SJCRH30 (cell line): ENCODE measurements at regions not wholly inside any gene's neighbourhood (a gene's known extent, or its start where the extent isn't known, plus 50 kb on each side); places are given as distances from the start of the nearest gene placed in this dataset.

Experiments used
- DNase-seq, 2 experiments: peaks; one replicate each; pipeline ENCODE4 v3.0.0-alpha.2; 2015 to 2020
- H3K27ac ChIP-seq: fragments of 250-450 bp; sonication (Bioruptor Pico); 2 replicates; pipeline ENCODE4 v1.5.1; 2020; ENCODE audit warnings: mild to moderate bottlenecking, moderate library complexity
- H3K27me3 ChIP-seq: fragments of 250-450 bp; sonication (Bioruptor Pico); 2 replicates; pipeline ENCODE4 v1.5.1; 2020; ENCODE audit warnings: mild to moderate bottlenecking, moderate library complexity
- H3K36me3 ChIP-seq: fragments of 250-450 bp; sonication (Bioruptor Pico); 2 replicates; pipeline ENCODE4 v1.5.1; 2020; ENCODE audit warnings: mild to moderate bottlenecking, moderate library complexity
- H3K4me1 ChIP-seq: fragments of 250-450 bp; sonication (Bioruptor Pico); 2 replicates; pipeline ENCODE4 v1.5.1; 2020; ENCODE audit warnings: mild to moderate bottlenecking, moderate library complexity
- H3K4me3 ChIP-seq: fragments of 250-450 bp; sonication (Bioruptor Pico); 2 replicates; pipeline ENCODE4 v1.5.1; 2020; ENCODE audit warnings: mild to moderate bottlenecking, moderate library complexity
- H3K9me3 ChIP-seq: fragments of 250-450 bp; sonication (Bioruptor Pico); replicated peaks from 2 replicates; pipeline ENCODE4 v1.5.1; 2020; ENCODE audit warnings: mild to moderate bottlenecking, moderate library complexity

GRCh38 chr4:44916411-44916810, 190.1 kb upstream of the GNPDA2 start:
- peak in 1 of 2 experiments; percentile 11 for DNase-seq
- Histone ChIP-seq H3K4me3 (peak overlapping the region; percentile 22; the same call in 1 of the 2 replicates), H3K9me3 (no peaks in the 10 kb centered on the region), H3K27ac (no peak overlapping the region), H3K27me3 (no peaks in the 10 kb centered on the region), H3K4me1 (no peaks in the 10 kb centered on the region), H3K36me3 (no peaks in the 10 kb centered on the region)

- H3K27ac ChIP-seq: no peak overlapping the region
- no peaks in the 10 kb centered on the region for H3K4me1 ChIP-seq
- H3K36me3 ChIP-seq: no peaks in the 10 kb centered on the region
- DNase-seq: no peak
- H3K9me3 ChIP-seq: no peaks in the 10 kb centered on the region
- no peaks in the 10 kb centered on the region for H3K27me3 ChIP-seq
- H3K4me3 ChIP-seq: no peak overlapping the region
Observed at GRCh38 chr4:44914748-44915147, 188.4 kb upstream of the GNPDA2 start.

GRCh38 chr4:44914223-44914622, 187.9 kb upstream of the GNPDA2 start:
- H3K27ac ChIP-seq: no peak overlapping the region
- H3K27me3 ChIP-seq: no peaks in the 10 kb centered on the region
- H3K4me1 ChIP-seq: no peaks in the 10 kb centered on the region
- no peak overlapping the region for H3K4me3 ChIP-seq
- H3K36me3 ChIP-seq: no peaks in the 10 kb centered on the region
- H3K9me3 ChIP-seq: no peaks in the 10 kb centered on the region
- DNase-seq: no peak

- no peak overlapping the region for H3K27ac ChIP-seq
- no peaks in the 10 kb centered on the region for H3K27me3 ChIP-seq
- H3K36me3 ChIP-seq: no peaks in the 10 kb centered on the region
- H3K4me1 ChIP-seq: no peaks in the 10 kb centered on the region
- H3K9me3 ChIP-seq: no peaks in the 10 kb centered on the region
- DNase-seq: no peak
- no peak overlapping the region for H3K4me3 ChIP-seq
Observed at GRCh38 chr4:44912980-44913379, 186.6 kb upstream of the GNPDA2 start.

- Histone ChIP-seq H3K9me3 (no peaks in the 10 kb centered on the region), H3K27ac (no peak overlapping the region), H3K36me3 (no peaks in the 10 kb centered on the region), H3K27me3 (no peaks in the 10 kb centered on the region), H3K4me3 (no peak overlapping the region), H3K4me1 (no peaks in the 10 kb centered on the region)
- DNase-seq: no peak
Observed at GRCh38 chr4:44908565-44908964, 182.2 kb upstream of the GNPDA2 start.

GRCh38 chr4:44872246-44872645, 145.9 kb upstream of the GNPDA2 start:
- Histone ChIP-seq H3K4me1 (no peaks in the 10 kb centered on the region), H3K4me3 (no peak overlapping the region), H3K9me3 (no peaks in the 10 kb centered on the region), H3K27ac (no peak overlapping the region), H3K27me3 (no peaks in the 10 kb centered on the region), H3K36me3 (no peaks in the 10 kb centered on the region)
- no peak for DNase-seq

- H3K36me3 ChIP-seq: no peaks in the 10 kb centered on the region
- H3K9me3 ChIP-seq: no peaks in the 10 kb centered on the region
- no peaks in the 10 kb centered on the region for H3K27me3 ChIP-seq
- H3K4me1 ChIP-seq: no peaks in the 10 kb centered on the region
- no peak overlapping the region for H3K27ac ChIP-seq
- DNase-seq: no peak
- H3K4me3 ChIP-seq: no peak overlapping the region
Observed at GRCh38 chr4:44871133-44871532, 144.8 kb upstream of the GNPDA2 start.

GRCh38 chr4:44869985-44870384, 143.6 kb upstream of the GNPDA2 start:
- Histone ChIP-seq H3K4me3 (no peak overlapping the region), H3K27me3 (no peaks in the 10 kb centered on the region), H3K27ac (no peak overlapping the region), H3K9me3 (no peaks in the 10 kb centered on the region), H3K4me1 (no peaks in the 10 kb centered on the region), H3K36me3 (no peaks in the 10 kb centered on the region)
- DNase-seq: no peak

- Histone ChIP-seq H3K4me1 (no peaks in the 10 kb centered on the region), H3K27ac (no peak overlapping the region), H3K9me3 (no peaks in the 10 kb centered on the region), H3K36me3 (no peaks in the 10 kb centered on the region), H3K27me3 (no peaks in the 10 kb centered on the region), H3K4me3 (no peak overlapping the region)
- no peak for DNase-seq
Observed at GRCh38 chr4:44869222-44869882, 143.0 kb upstream of the GNPDA2 start.

GRCh38 chr4:44861756-44862155, 135.4 kb upstream of the GNPDA2 start:
- no peak overlapping the region for H3K27ac ChIP-seq
- no peaks in the 10 kb centered on the region for H3K36me3 ChIP-seq
- no peak for DNase-seq
- H3K27me3 ChIP-seq: no peaks in the 10 kb centered on the region
- H3K9me3 ChIP-seq: no peaks in the 10 kb centered on the region
- H3K4me3 ChIP-seq: no peak overlapping the region
- no peaks in the 10 kb centered on the region for H3K4me1 ChIP-seq

- H3K27ac ChIP-seq: no peak overlapping the region
- no peaks in the 10 kb centered on the region for H3K9me3 ChIP-seq
- no peak overlapping the region for H3K4me3 ChIP-seq
- H3K4me1 ChIP-seq: no peaks in the 10 kb centered on the region
- no peaks in the 10 kb centered on the region for H3K36me3 ChIP-seq
- DNase-seq: no peak
- H3K27me3 ChIP-seq: no peaks in the 10 kb centered on the region
Observed at GRCh38 chr4:44859477-44859876, 133.1 kb upstream of the GNPDA2 start.

- DNase-seq: no peak
- Histone ChIP-seq H3K27ac (no peak overlapping the region), H3K9me3 (no peaks in the 10 kb centered on the region), H3K36me3 (no peaks in the 10 kb centered on the region), H3K4me1 (no peaks in the 10 kb centered on the region), H3K27me3 (0 out of 2 replicates have a peak, but pooled peaks cover 4% of the 10 kb centered on the region), H3K4me3 (no peak overlapping the region)
Observed at GRCh38 chr4:44848466-44848865, 122.1 kb upstream of the GNPDA2 start.

- H3K4me3 ChIP-seq: no peak overlapping the region
- no peaks in the 10 kb centered on the region; the same call in 1 of the 2 replicates for H3K27me3 ChIP-seq
- no peak overlapping the region for H3K27ac ChIP-seq
- no peak for DNase-seq
- no peaks in the 10 kb centered on the region for H3K36me3 ChIP-seq
- no peaks in the 10 kb centered on the region for H3K9me3 ChIP-seq
- no peaks in the 10 kb centered on the region for H3K4me1 ChIP-seq
Observed at GRCh38 chr4:44845993-44846392, 119.6 kb upstream of the GNPDA2 start.

- Histone ChIP-seq H3K36me3 (no peaks in the 10 kb centered on the region), H3K9me3 (no peaks in the 10 kb centered on the region), H3K4me1 (no peaks in the 10 kb centered on the region), H3K4me3 (no peak overlapping the region), H3K27ac (no peak overlapping the region), H3K27me3 (no peaks in the 10 kb centered on the region; the same call in 1 of the 2 replicates)
- DNase-seq: no peak
Observed at GRCh38 chr4:44845309-44845708, 119.0 kb upstream of the GNPDA2 start.

GRCh38 chr4:44842531-44842930, 116.2 kb upstream of the GNPDA2 start:
- no peaks in the 10 kb centered on the region for H3K9me3 ChIP-seq
- no peaks in the 10 kb centered on the region for H3K4me1 ChIP-seq
- no peak overlapping the region for H3K4me3 ChIP-seq
- H3K27me3 ChIP-seq: peaks cover 6% of the 10 kb centered on the region; the same call in 1 of the 2 replicates
- H3K27ac ChIP-seq: no peak overlapping the region
- no peaks in the 10 kb centered on the region for H3K36me3 ChIP-seq
- DNase-seq: no peak

- Histone ChIP-seq H3K36me3 (no peaks in the 10 kb centered on the region), H3K4me3 (no peak overlapping the region), H3K4me1 (no peaks in the 10 kb centered on the region), H3K27me3 (no peaks in the 10 kb centered on the region), H3K9me3 (no peaks in the 10 kb centered on the region), H3K27ac (no peak overlapping the region)
- DNase-seq: no peak
Observed at GRCh38 chr4:44817930-44818329, 91.6 kb upstream of the GNPDA2 start.
